ENCODE measurements at regions not wholly inside any gene's neighbourhood (a gene's known extent, or its start where the extent isn't known, plus 50 kb on each side); places are given as distances from the start of the nearest gene placed in this dataset.

DNA sequence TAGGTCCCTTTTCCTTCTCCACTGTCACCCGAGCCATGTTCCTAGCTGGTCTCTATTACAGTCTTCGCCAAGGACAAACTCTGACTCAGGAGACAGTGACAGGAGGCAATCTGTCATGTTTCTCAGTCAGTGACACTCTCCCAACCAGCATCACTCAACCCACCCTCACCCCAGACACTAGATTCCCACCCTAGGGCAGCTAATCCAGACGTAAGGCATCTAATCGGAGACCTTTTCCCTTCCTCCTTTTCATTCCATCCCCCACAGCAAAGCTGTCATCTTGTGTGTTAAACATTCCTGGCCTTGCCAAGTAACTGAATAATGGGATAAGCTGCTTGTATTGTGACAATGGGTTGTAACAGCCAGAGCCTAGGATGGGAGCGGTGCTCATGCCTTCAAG is 95.2 kb downstream of the SNX18 start:
- DNase-seq (ENCODE audit: low read depth): no peak

DNA sequence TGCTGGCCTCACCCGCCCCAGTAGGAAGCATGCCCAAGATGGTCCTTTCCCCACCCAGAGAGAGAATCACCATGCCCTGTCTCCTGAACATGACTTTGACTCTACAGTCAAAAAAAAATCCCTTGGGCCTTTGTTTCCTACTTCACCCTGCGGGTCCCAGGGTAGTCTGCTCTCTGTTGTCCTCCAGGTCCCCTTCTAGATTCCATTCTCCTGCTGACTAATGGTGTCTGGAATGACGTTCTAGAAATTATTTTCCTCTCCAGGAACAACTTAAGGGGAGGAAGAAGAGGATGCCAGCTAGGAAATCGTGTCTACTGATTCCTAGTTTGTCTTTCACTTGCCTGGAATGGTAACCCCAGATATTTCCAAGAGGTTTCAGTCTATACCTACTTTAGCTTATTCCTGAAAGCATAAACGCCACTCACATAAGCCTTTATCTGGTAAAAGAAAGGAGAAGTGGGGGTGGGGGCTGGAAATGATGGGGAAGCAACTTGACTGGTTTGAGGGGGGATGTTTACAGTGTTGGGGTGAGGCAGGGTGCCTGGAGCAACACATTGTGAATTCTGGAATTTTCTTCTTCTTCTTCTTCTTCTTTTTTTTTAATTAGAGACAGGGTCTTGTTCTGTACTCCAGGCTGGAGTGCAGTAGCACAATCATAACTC is 93.9 kb downstream of the SNX18 start:
- no peak for DNase-seq (ENCODE audit: low read depth)

DNA sequence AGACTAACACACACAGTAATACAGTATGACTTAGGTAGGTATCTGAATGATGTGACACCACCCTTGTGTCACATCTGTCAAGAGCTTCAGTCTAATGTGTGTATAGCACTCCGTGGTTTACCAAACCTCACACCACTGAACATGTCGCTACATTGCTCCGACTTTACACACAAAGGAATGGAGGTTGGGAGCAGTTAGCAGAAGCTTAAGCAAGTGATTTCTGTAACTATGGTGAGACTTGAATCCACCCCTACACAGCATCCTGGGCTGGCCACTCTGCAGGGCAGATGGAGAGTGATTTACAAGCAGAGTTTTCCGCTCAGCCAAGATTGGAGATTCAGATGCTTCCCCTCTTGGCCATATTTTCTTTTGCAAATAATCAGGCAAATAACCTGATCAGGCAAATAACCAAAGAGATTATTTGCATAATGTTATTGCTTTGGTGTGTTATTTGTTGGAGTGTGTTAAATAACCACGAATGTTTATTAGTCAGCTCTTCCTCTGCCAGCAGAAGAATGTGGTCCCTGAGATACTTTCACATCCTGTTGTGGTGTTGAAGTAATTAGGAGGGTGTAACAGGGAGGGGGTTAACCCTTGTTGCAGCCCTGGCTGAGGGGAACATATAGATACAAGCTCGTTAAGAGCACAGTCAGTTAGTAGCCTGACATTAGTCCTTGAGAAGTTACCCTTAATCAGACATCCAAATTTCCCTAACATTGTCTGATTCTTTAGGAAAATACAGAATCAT is 92.8 kb downstream of the SNX18 start:
- DNase-seq (ENCODE audit: low read depth): peak; percentile 3

DNA sequence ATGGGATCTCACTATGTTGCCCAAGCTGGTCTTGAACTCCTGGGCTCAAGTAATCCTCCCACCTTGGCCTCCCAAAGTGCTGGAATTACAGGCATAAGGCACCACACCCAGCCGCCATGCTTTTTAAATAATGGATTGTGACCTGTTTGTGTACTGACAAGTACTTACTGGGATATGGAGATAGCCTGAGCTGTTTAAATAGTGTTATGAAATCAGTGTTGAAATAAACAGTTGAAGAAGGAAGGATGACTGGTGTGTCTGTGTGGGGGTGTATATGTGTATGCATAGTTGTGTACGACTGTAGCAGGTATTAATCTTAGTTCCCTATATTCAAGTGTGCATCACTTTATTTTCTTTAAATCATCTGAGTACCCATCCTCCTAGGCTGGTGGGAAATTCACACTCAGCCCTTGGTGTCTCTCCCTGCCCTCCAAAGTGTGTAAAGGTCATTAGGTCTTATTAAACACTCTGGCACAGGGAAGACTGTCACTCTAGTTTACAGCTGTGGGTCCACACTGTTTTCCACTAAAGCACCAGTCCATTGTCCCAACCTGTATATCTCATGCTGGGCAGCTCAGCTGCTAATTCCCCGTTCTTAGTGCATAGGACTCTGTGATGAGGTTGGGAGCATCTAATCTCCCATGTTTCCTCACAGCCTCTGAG is 91.0 kb downstream of the SNX18 start:
- no peak for DNase-seq (ENCODE audit: low read depth)

DNA sequence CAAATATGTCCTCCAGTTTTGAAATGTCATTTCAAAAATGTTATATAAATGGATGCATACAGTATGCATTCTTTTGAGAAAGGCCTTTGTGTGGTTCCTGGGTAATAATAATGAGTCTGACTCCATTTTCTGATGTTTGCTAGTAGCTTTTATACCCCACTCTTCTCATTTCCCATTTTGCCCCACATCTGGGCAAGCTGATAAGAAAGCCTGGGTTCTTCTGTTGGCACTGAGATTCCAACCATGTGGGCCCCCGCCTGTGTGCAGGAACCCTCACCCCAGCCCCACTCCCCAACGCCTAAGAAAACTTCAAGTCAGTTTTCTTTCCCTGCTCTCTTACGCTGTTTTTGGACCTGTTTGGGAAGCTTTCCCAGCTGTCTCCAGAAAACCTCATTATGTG is 89.4 kb downstream of the SNX18 start:
- no peak for DNase-seq (ENCODE audit: low read depth)

DNA sequence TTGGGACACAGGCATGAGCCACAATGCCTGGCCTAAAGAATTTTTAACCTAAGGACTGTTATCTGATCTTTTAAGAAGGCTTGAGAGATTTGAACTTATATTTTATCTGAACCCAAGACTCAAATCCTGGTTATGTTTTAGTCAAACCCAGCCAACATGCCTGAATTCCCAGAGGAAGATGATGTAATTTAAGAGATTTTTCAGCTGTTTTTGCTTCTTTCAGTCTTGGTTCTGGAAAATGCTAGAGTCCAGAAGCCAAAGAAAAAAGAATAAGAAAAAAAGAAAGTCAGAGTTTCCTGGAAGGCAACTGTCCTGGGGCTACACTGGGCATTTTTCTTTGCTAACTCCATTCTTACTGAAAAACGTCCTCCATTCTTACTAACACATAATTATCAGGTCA is 85.8 kb downstream of the SNX18 start:
- no peak for DNase-seq (ENCODE audit: low read depth)

DNA sequence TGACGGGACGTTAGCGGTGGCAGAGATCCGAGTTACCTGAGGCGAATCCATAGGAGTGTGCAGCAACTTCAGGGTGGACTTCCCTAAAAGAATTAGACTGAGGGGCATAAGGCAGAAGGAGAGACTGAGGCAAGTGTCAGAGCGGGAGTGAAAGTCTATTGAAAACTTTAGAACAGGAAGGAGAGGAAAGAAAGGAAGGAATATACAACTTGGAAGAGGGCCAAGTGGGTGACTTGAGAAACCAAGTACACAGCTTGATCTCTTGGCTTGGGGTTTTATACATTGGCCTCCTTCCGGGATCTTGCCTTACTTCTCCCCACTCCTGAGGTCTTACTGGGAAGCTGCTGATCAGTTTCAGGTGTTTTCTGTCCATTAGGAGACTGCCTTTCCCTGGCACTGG is 84.9 kb downstream of the SNX18 start:
- no peak for DNase-seq (ENCODE audit: low read depth)

DNA sequence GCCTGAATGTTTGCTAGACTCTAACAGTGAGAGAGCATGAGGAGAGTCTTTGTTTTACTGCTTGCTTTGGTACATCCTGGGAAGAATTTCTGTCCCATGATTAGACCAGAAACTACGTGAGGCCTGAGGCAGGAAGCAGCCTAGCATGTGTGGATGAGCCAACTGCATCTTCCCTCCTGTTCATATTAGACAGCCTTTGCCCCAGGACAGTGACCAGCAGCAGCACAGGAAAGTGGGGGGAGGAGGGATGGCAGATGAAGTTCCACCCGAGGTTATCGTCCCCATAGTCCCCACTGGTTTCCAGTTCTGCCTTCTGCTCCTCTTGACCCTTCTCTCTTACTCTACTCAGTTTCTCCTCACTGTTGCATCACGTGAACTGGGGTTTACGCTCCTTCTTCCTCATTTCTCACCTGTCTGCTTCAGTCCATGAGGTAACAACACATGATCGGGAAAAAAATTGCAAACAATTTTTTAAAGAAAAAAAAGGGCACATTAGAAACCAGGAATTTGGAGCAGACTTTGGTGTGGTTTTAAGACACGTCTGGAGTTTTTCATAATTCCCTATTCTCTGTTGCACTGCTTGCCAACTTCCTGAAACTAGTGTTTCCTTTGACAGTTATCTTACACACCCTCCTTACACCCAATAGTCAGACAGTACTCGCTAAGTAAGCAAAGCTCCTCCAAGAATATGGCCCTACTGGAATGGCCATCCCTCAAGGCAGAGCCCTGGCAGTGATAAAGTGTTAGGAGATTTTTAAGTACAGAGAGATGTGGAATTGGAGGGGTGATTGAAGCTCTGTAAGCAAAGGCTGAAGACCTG is 84.1 kb downstream of the SNX18 start:
- DNase-seq (ENCODE audit: low read depth): no peak

Measured in stimulated activated CD4-positive, alpha-beta T cell treated with anti-CD3 and anti-CD28 coated beads, Interleukin-2, amount 100 ng/mL, for 4 hours (primary cell).